Testis (tissue), 2 donors: ENCODE measurements at regions not wholly inside any gene's neighbourhood (a gene's known extent, or its start where the extent isn't known, plus 50 kb on each side); places are given as distances from the start of the nearest gene placed in this dataset.

Experiments used
- CTCF ChIP-seq, 3 experiments: fragments of 450-650 bp in 2 of 3; fragments of 200-600 bp in 1 of 3; sonication (generic) in 1 of 3; IDR thresholded peaks; one replicate each; pipeline ENCODE4 v1.5.1; 2016 to 2019; ENCODE audit warnings: antibody characterized with exemption in 3 of 3, mild to moderate bottlenecking in 2 of 3, moderate library complexity in 1 of 3
- POLR2A ChIP-seq: fragments of 450-650 bp; IDR thresholded peaks from one replicate; pipeline ENCODE4 v1.6.1; 2017; ENCODE audit warnings: antibody characterized with exemption, mild to moderate bottlenecking, moderate library complexity

GRCh38 chr11:134781380-134781866 is 369.4 kb upstream of the B3GAT1 start:
- no peak for TF ChIP-seq POLR2A
- no peak for TF ChIP-seq CTCF (IDR thresholded peaks at IDR 0.05)
